Skeletal muscle cell (primary cell): ENCODE measurements at regions not wholly inside any gene's neighbourhood (a gene's known extent, or its start where the extent isn't known, plus 50 kb on each side); places are given as distances from the start of the nearest gene placed in this dataset.
"Not testable (repeated sequence)": the region's sequence is repeated elsewhere in the genome, so short reads cannot be mapped to it uniquely, and the experiment has no call there.

ENCODE experiments used
- DNase-seq: peaks from one replicate; pipeline ENCODE4 v3.0.0-alpha.2; 2010; ENCODE audit warnings: low read depth
- H3K4me3 ChIP-seq: 2 replicates; pipeline ENCODE4 v1.5.1; 2011; ENCODE audit warnings: low read depth, mild to moderate bottlenecking, control low read depth, low read length, moderate library complexity

DNA sequence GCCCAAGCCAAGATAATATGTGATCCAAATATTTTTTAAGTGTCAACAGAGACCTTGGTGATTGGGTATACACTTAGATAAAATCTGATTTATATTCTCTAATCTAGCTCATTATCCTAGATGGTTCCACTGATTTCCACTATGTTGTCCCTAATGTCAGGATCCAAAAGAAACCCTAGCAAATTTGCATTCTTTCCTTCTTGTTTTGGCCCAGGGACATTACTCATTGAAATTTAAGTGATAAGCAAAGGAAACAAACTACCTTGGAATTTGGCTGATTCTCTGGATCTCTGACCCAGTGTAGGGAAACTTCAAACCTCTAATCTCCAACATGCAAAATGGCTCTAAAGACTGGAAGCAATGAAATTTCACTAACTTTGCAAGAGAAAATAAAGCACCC lies 179.8 kb upstream of the MEIS1 start:
- DNase-seq = no peak

DNA sequence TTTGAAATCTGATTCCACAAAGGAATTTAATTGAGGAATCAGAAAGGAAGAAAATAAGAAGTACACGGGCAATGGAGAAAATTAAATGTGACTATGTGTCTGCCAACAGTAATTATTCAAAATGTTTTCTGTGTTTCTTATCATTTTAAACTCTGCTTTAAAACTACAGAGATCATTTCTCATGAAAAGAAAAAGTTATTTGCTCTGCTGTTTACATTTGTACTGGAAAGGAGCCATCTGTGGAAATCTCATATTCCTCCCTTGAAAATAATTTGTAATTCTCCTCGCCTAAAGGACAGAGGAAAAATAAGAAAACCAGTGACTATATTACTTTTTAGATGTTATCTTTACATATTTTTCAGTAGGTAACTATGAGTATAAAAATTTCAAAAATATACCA lies 181.9 kb upstream of the MEIS1 start:
- DNase-seq = no peak
- no peak overlapping the region for H3K4me3 ChIP-seq

More for the DNA sequence above, 179.8 kb upstream of the MEIS1 start:
- H3K4me3 ChIP-seq = no peak overlapping the region

DNA sequence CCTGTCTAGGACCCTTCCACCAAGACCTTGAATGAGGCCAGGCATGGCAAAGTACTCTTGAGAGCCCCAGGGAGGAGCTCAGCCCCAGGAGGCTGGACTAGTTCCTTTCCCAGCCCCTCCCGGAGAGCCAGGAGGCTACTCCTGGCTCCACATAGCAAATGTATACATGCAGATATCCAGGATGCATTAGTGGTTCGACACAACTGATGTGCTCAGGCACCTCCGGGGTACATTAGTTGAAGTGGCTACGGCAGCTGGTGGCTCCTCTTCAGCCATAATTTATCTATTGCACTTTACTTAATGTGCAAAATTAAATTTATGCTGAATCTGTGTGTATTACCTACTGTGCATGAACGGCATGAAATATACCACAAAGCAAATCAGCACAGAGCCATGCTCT lies 182.8 kb upstream of the MEIS1 start:
- H3K4me3 ChIP-seq = no peak overlapping the region

DNA sequence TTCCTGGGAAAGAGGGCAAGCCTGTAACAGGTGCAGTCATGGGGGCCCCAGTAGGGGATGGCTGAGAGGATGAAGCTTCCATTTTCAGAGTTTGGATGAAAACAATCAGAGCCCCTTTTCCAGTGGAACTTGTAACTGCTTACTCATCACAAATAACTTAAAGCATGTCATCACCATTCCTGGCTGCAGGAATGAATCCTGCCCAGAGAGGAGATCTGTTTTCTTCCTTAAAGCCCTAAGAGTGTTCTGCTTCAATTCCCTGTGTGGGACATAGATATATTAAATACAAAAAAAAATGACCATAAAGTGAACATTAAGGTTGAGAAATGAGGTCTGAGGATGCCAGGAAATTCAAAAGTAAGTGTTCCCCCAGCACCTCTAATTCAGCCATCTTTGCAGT lies 183.4 kb upstream of the MEIS1 start:
- H3K4me3 ChIP-seq = no peak overlapping the region
- DNase-seq = no peak

More for the DNA sequence above, 182.8 kb upstream of the MEIS1 start:
- no peak for DNase-seq

DNA sequence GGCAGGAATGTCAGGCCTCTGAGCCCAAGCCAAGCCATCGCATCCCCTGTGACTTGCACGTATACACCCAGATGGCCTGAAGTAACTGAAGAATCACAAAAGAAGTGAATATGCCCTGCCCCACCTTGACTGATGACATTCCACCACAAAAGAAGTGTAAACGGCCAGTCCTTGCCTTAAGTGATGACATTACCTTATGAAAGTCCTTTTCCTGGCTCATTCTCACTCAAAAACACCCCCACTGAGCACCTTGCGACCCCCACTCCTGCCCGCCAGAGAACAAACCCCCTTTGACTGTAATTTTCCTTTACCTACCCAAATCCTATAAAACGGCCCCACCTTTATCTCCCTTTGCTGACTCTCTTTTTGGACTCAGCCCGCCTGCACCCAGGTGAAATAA lies 185.8 kb upstream of the MEIS1 start:
- not testable (repeated sequence) for DNase-seq, H3K4me3 ChIP-seq

DNA sequence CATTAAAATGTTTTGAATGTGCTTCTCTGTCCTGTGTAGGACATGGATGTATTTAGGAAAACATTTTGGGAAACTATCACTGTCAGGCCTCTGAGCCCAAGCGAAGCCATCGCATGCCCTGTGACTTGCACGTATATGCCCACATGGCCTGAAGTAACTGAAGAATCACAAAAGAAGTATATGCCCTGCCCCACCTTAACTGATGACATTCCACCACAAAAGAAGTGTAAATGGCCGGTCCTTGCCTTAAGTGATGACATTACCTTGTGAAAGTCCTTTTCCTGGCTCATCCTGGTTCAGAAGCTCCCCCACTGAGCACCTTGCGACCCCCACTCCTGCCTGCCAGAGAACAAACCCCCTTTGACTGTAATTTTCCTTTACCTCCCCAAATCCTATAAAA lies 191.1 kb upstream of the MEIS1 start:
- not testable (repeated sequence) for DNase-seq, H3K4me3 ChIP-seq

DNA sequence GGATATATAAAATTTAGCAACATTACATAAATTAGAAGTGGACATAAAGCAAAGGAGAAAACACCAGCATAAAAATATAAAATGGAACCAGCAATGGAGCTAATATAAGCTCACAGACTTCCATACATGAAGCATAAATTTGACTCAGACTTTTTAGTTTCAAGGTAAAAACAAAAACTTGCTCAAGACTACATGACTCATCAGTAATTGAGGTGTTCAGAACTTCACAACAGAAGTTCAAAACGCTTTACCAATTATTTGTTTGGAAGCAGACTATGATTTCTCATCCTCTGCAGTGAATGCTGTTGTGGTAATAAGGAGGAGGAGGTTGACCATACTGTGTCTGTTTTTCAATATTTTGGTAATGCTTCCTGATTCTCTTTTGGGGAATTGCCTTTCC lies 192.0 kb upstream of the MEIS1 start:
- not testable (repeated sequence) for DNase-seq, H3K4me3 ChIP-seq

DNA sequence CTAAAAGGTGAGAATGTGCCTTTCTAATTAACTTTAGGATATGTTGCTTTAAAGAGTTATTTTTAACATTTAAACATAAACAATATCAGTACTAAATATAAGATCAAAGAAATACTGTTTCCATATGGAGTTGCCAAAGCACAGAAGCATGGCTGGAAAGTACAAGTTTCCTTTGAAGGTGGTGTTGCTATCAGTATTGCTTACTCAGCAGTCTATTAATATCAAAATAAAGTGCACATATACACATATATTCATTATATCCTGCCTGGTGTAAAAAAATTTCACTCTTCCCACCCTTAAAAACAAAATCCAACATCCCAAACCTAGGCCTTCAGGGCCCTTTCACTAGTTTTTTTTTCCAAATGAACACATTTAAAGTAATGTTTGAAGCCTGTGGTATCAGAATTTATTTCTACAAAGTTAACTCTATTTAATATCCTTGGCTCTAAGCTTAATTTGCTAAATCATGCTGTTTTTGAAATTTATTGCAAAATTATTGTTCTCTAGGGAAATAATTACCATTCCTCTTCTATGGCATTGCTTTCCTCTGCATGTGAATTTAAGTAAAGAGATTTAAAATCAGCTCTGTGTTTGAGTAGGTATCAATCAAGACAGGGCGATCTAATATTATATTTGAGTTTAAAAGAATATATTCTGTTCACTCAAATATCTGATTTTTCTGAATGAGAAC lies 192.7 kb upstream of the MEIS1 start:
- H3K4me3 ChIP-seq = no peak overlapping the region
- no peak for DNase-seq

DNA sequence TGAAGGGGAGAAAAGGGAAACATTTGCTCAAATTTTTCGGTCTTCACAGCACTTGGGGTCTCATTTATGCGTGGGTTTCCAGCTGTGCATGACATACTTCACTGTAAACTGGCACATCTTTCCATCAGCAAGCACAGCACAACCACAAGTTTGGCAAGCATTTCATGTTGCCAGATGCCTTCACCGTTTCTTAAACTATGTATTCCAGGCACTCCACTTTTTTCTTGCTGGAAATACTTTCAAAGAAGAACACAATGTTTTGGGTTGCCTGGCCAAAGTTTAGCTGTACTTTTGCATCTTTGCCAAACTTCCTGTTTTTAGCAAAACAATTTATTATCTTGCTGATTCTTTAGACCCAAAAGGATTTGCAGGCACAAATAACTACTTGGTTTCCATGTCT lies 194.6 kb upstream of the MEIS1 start:
- no peak for DNase-seq
- no peak overlapping the region for H3K4me3 ChIP-seq

DNA sequence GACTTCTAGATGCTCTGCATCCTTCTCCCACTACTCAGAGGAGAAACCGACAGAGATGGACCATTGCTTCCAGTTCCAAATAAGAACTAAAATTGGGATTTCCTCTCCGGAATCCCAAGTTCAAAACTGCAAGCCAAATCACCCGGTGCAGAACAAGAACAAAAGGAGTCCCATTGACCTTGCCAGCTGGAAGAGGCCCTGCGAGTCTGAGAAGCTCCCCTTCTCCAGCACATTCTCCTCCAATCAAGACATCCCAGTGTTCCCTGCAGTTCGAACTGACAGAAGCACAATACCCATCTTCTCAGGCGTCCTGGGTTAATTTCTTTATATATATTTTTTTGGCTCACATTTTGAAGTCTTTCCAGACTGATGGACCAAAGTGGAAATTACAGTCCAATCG lies 195.3 kb upstream of the MEIS1 start:
- DNase-seq = no peak
- H3K4me3 ChIP-seq = no peak overlapping the region

DNA sequence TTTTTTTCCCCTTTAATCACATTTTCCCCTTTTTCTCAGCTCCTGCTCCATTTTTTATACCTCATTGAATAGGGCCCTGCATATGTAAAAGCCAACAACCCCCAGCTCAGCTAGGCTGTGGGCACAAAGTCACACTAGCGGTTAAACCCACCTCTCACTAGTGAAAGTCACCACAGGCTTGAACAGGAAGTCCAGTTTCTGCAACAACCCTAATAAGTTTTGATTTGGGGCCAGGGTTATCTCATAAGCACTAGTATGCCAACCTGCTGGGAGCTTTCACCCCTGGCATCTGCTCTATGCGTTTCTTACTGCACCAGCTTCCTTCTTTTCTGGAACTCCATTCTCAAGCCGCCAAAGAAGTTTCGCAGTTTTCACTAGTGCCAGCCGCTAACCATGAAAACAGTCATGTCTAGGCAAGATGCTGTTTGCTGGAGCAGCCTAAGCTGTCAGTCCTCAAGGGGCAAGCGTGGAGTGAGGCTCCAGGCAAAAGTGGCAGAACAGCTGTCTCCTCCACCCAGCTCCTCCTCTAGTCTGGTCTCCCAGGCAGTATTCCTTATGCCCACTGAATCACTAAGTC lies 197.0 kb upstream of the MEIS1 start:
- no peak overlapping the region for H3K4me3 ChIP-seq
- no peak for DNase-seq

DNA sequence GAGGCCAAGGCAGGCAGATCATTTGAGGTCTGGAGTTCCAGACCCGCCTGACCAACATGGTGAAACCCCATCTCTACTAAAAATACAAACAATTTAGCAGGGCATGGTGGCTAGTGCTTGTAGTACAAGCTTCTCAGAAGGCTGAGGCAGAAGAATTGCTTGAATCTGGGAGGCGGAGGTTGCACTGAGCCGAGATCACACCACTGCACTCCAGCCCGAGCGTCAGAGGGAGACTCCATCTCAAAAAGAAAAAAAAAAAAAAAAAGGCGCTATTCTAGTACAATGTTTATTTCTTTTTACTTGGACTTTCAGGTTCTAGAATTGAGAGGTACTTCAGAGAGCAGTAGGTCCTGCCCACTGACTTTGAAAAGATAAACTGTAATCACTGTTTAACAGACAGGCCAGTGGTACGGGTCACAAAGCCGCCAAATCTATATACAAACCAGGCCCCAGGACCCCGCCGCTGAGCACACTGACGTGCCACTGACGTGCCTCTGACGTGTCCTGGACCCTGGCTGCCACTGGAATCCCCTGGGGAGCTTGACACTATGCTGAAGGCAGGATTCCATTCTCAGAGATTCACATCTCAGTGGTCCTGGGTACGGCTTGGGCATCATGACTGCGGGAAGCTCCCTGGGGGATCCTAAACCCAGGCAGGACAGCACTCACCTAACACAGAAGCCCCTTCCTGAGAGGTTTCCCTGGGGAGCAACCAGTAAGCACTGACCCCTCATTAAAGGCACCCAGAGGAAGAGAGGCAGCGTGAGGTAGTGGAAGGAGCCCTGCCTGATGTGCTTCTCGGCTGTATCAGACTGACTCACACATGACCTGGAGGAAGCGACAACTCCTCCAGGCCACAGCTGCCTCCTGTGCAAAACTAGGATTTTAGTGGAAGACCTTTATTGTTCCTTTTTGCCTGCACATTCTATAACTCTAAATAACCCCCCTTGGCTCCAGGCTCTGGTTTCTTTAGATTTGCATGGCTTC lies 197.8 kb upstream of the MEIS1 start:
- DNase-seq = no peak
- H3K4me3 ChIP-seq = no peak overlapping the region

DNA sequence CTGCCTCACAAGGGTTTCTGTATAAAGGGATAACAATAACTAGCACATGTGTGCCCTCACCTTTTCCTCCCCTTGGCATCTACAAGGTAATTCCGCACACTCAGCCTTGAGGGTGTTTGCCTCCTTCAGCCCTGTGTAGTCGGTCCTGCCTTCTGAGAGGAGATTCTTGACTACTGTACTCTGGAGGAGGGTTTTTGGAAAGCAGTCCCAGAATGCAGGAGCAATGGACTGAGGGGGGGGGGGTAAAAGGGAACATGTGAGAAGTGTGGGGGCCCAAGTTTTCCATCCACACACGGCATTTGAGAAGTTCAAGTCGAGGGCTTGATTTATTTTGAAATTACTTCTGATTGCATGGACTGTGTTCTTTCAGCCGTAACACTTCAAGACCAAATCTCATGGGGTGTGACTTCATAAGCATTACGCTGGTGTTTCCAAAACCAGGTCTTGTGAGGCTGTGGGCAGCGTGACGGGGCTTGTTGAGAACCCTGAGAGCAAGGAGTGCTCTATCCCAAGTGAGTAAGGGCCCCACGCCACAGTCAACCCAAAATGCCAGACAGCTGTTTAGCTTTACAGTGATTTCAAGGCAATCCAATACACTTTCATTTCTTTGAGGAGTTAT lies 198.7 kb upstream of the MEIS1 start:
- no peak for DNase-seq
- H3K4me3 ChIP-seq = no peak overlapping the region

DNA sequence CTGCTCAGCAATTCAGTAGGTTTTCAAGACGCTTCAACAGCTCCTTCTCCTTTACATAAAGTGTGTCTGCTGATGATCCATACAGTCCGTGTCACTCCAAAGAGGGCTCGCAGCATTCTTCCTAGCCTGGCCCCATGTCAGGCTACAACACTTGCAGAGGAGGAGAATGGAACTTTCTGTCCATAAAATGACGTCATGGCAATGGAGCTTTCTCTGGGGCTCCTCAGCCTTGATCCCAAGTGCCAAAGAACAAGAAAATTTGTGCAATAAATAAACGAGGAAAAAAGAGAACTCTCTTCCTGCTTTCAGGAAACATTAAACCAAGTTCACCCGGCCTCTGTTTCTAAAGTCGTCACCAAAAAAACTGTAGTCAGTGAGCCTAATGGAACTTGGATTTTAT lies 199.5 kb upstream of the MEIS1 start:
- H3K4me3 ChIP-seq = no peak overlapping the region
- DNase-seq = no peak

DNA sequence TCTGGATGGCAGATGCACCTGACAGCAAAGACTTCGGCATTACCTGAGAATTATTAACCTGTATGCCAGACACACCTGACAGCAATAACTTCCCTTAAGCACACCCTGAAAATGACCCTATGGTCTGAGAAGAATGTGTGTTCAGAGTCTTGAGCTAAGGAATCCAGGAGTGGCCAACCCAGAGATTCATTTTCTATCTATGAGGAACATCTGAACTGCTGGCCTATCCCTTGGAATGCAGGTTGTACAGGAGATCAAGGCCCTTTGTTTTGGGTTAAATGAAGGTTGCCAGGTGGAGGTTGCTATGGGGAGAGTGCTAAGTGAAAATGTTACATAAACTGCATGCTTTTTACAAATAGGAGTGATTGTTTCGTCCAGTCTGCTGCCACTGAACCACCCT lies 200.9 kb upstream of the MEIS1 start:
- H3K4me3 ChIP-seq = no peak overlapping the region
- DNase-seq = no peak

DNA sequence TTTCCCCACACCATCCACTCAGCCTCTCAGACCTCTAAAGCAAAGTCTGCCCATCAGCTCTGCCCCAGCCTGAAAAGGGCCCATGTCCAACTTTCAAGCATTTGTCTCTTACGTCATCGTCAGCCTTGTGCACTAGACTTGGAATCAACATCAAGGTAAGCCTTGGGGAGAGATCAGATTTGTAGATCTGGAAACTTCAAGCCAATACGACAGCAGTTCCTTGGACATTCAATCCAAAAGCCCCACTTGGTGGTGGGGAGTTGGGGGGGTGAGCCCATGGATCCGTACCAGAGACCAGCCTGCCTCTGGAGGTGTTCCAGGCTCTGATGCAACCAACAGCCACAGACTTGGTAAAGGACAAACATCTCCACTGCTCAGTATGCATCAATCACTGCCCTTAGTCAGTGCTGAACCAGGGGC lies 206.8 kb upstream of the MEIS1 start:
- no peak overlapping the region for H3K4me3 ChIP-seq
- no peak for DNase-seq

DNA sequence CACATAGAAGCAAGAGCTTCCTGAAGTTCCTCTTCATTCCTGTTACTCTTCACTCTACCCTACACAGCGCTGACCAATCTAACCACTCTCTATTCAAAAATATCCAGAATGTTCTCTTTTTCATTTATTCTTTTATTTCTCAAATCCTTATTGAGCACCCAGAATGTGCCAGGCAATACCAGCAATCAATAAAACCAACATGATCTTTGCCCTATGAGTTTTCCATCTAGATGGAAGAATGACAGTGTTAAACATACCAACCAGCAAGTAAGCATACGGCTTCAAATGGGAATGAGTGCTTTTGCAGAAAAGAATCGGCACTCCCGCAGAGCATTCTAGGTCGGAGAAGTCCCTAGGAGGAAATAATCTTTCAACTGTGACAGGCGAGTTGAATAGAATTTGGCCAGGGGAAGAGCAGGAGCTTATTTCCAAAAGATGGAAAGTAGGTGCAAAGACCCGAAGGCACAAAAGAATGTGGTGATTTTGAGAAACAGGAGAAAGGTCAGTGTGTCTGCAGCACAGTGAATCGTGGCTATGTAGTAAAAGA lies 217.8 kb upstream of the MEIS1 start:
- no peak for DNase-seq
- no peak overlapping the region for H3K4me3 ChIP-seq

DNA sequence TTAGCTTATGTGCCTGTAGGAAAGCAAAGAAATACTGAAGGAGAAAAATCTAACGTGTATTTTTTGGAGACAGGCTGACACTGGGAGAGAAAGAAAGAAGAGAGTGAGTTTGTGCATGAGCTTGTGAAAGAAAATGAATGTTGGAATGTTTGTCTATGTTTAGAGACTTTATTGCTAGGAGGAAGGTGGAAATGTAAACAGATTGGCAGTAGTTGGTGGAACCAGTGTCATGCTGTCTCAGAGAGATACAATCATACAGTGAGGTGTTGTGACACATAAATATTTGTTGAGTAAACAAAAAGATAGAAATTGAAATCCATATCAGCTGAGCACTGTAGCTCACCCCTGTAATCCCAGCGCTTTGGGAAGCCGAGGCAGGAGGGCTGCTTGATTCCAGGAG lies 222.2 kb upstream of the MEIS1 start:
- DNase-seq = no peak
- H3K4me3 ChIP-seq = no peak overlapping the region

DNA sequence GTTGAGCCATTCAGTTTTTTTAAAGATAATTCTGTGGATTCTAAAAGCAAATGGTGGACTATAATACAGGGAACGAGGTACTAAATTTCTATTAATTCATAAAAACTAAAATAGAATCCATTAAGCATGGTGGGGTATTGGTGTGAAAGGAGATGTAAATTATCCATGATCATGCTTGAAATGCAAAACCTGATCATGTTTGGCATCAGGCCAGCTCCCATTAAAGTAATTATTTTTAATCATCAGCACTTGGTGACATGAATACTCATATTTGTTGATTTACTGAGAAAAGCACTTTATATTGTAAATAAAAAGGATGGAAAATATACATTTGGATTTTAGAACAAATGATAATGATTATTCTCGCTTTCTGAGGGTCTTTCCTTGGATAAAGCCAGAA lies 232.3 kb upstream of the MEIS1 start:
- no peak overlapping the region for H3K4me3 ChIP-seq
- no peak for DNase-seq

DNA sequence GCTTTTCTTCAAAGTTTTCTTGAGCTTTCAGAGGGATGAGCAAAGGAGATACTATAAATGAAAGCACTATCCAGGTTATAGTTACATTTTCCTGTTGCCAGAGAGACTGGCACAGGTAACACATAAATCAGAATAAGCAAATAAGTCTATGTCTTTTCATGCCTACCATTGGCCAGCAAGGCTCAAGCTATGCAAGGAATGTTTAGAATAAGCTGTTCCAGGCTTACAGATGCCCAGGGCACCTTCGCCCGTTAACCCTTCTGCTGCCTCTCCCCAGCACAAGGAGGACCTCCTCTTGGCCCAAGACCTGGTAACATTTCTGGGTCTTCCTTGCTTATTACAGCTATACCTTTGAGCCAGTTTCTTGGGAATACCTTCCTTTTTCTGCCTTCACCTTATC lies 233.7 kb upstream of the MEIS1 start:
- DNase-seq = no peak
- H3K4me3 ChIP-seq = no peak overlapping the region
